NCI-H128 (cell line): ENCODE measurements at regions not wholly inside any gene's neighbourhood (a gene's known extent, or its start where the extent isn't known, plus 50 kb on each side); places are given as distances from the start of the nearest gene placed in this dataset.

Experiments
- DNase-seq: peaks from one replicate; lab custom pipeline; 2025; ENCODE audit not compliant: unreplicated experiment; lab: John Stamatoyannopoulos, UW

GRCh38 chr11:87374038-87374807, 336.5 kb downstream of the TMEM135 start:
- no peak for DNase-seq
